ENCODE measurements at regions not wholly inside any gene's neighbourhood (a gene's known extent, or its start where the extent isn't known, plus 50 kb on each side); places are given as distances from the start of the nearest gene placed in this dataset.
"Not testable (repeated sequence)": the region's sequence is repeated elsewhere in the genome, so short reads cannot be mapped to it uniquely, and the experiment has no call there.

- DNase-seq (ENCODE audit: low read depth in 2 of 2): not testable (repeated sequence)
These were observed 126.3 kb upstream of the CAV2 start for GRCh38 chr7:116373229-116373628.

- DNase-seq (ENCODE audit: low read depth in 2 of 2): no peak
These were observed 121.8 kb upstream of the CAV2 start for GRCh38 chr7:116377721-116378120.

GRCh38 chr7:116380025-116380424, 119.5 kb upstream of the CAV2 start:
- DNase-seq (ENCODE audit: low read depth in 2 of 2): no peak

GRCh38 chr7:116382375-116382774, 117.2 kb upstream of the CAV2 start:
- DNase-seq (ENCODE audit: low read depth in 2 of 2): no peak

GRCh38 chr7:116384936-116385635, 114.5 kb upstream of the CAV2 start:
- DNase-seq (ENCODE audit: low read depth in 2 of 2): no peak

- DNase-seq (ENCODE audit: low read depth in 2 of 2): no peak
These were observed 112.9 kb upstream of the CAV2 start for GRCh38 chr7:116386674-116387073.

GRCh38 chr7:116390363-116390762, 109.2 kb upstream of the CAV2 start:
- DNase-seq (ENCODE audit: low read depth in 2 of 2): no peak

GRCh38 chr7:116392806-116393205, 106.7 kb upstream of the CAV2 start:
- DNase-seq (ENCODE audit: low read depth in 2 of 2): no peak

- no peak for DNase-seq (ENCODE audit: low read depth in 2 of 2)
These were observed 105.9 kb upstream of the CAV2 start for GRCh38 chr7:116393654-116394053.

GRCh38 chr7:116394106-116394505, 105.4 kb upstream of the CAV2 start:
- no peak for DNase-seq (ENCODE audit: low read depth in 2 of 2)

- DNase-seq (ENCODE audit: low read depth in 2 of 2): no peak
These were observed 104.3 kb upstream of the CAV2 start for GRCh38 chr7:116395141-116395791.

GRCh38 chr7:116398672-116399071, 100.9 kb upstream of the CAV2 start:
- DNase-seq (ENCODE audit: low read depth in 2 of 2): no peak

GRCh38 chr7:116399819-116400218, 99.7 kb upstream of the CAV2 start:
- DNase-seq (ENCODE audit: low read depth in 2 of 2): no peak

GRCh38 chr7:116400522-116400921, 99.0 kb upstream of the CAV2 start:
- DNase-seq (ENCODE audit: low read depth in 2 of 2): no peak

GRCh38 chr7:116401711-116402110, 97.8 kb upstream of the CAV2 start:
- no peak for DNase-seq (ENCODE audit: low read depth in 2 of 2)

GRCh38 chr7:116403265-116403664, 96.3 kb upstream of the CAV2 start:
- DNase-seq (ENCODE audit: low read depth in 2 of 2): no peak

GRCh38 chr7:116404389-116404788, 95.1 kb upstream of the CAV2 start:
- DNase-seq (ENCODE audit: low read depth in 2 of 2): no peak

- DNase-seq (ENCODE audit: low read depth in 2 of 2): no peak
These were observed 93.7 kb upstream of the CAV2 start for GRCh38 chr7:116405810-116406209.

- DNase-seq (ENCODE audit: low read depth in 2 of 2): no peak
These were observed 92.4 kb upstream of the CAV2 start for GRCh38 chr7:116407165-116407564.

GRCh38 chr7:116408166-116408565, 91.4 kb upstream of the CAV2 start:
- DNase-seq (ENCODE audit: low read depth in 2 of 2): no peak

- not testable (repeated sequence) for DNase-seq (ENCODE audit: low read depth in 2 of 2)
These were observed 90.6 kb upstream of the CAV2 start for GRCh38 chr7:116408831-116409453.

- DNase-seq (ENCODE audit: low read depth in 2 of 2): not testable (repeated sequence)
These were observed 88.8 kb upstream of the CAV2 start for GRCh38 chr7:116410694-116411093.

Measured in stimulated activated CD4-positive, alpha-beta T cell treated with anti-CD3 and anti-CD28 coated beads, Interleukin-4, amount 100 ng/mL, for 48 hours (primary cell).